ENCODE measurements at regions not wholly inside any gene's neighbourhood (a gene's known extent, or its start where the extent isn't known, plus 50 kb on each side); places are given as distances from the start of the nearest gene placed in this dataset.

GRCh38 chr2:176542476-176542875 is 273.2 kb downstream of the MTX2 start:
- TF ChIP-seq CTCF (conservative IDR thresholded peaks at IDR 0.05) (no peak), EZH2 (IDR thresholded peaks at IDR 0.05; ENCODE audit: low read depth) (no peak)
- no peak overlapping the region for H3K4me2 ChIP-seq
- no peak for DNase-seq
- no peaks in the 10 kb centered on the region; the same call in 1 of the 2 replicates for H3K9me2 ChIP-seq (ENCODE audit: insufficient read depth)
- H3K27me3 ChIP-seq (ENCODE audit: insufficient read depth, low read depth) = no peaks in the 10 kb centered on the region
- CTCF ChIA-PET = no interaction called here
- no peaks in the 10 kb centered on the region for H3K79me2 ChIP-seq (ENCODE audit: low read depth)
- no peak overlapping the region for H3K4me3 ChIP-seq
- no peak overlapping the region for H2AFZ ChIP-seq
- no peak overlapping the region for H3K27ac ChIP-seq
- H3F3A ChIP-seq (ENCODE audit: insufficient read depth, low read depth) = no peaks in the 10 kb centered on the region
- intact Hi-C loops (cut with micrococcal nuclease; ENCODE audit: unreplicated experiment) = no loop called here
- no peaks in the 10 kb centered on the region for H3K4me1 ChIP-seq (replicated peaks; ENCODE audit: insufficient read depth)
- no peaks in the 10 kb centered on the region for H3K9me3 ChIP-seq (ENCODE audit: insufficient read depth, low read depth)
- POLR2A ChIA-PET (ENCODE audit: unreplicated experiment) = no interaction called here
- no TSS peak for BruUV-seq (replicated peaks)
- H4K20me1 ChIP-seq (ENCODE audit: insufficient read depth) = no peaks in the 10 kb centered on the region
- H3K36me3 ChIP-seq (ENCODE audit: low read depth) = no peaks in the 10 kb centered on the region

GRCh38 chr2:176544557-176544956 is 275.3 kb downstream of the MTX2 start:
- H3K79me2 ChIP-seq (ENCODE audit: low read depth) = no peaks in the 10 kb centered on the region
- no peak for DNase-seq
- H3K9me2 ChIP-seq (ENCODE audit: insufficient read depth) = no peaks in the 10 kb centered on the region; the same call in 1 of the 2 replicates
- ChIA-PET CTCF (no interaction called here), POLR2A (ENCODE audit: unreplicated experiment) (no interaction called here)
- H3K27me3 ChIP-seq (ENCODE audit: insufficient read depth, low read depth) = no peaks in the 10 kb centered on the region
- BruUV-seq (replicated peaks) = no TSS peak
- no peaks in the 10 kb centered on the region for H3F3A ChIP-seq (ENCODE audit: insufficient read depth, low read depth)
- H3K4me1 ChIP-seq (replicated peaks; ENCODE audit: insufficient read depth) = no peaks in the 10 kb centered on the region
- no peaks in the 10 kb centered on the region for H3K36me3 ChIP-seq (ENCODE audit: low read depth)
- H3K27ac ChIP-seq = no peak overlapping the region
- H2AFZ ChIP-seq = no peak overlapping the region
- intact Hi-C loops (cut with micrococcal nuclease; ENCODE audit: unreplicated experiment) = no loop called here
- H3K4me2 ChIP-seq = no peak overlapping the region
- H3K4me3 ChIP-seq = no peak overlapping the region
- H3K9me3 ChIP-seq (ENCODE audit: insufficient read depth, low read depth) = no peaks in the 10 kb centered on the region
- TF ChIP-seq EZH2 (IDR thresholded peaks at IDR 0.05; ENCODE audit: low read depth) (no peak), CTCF (conservative IDR thresholded peaks at IDR 0.05) (no peak)
- no peaks in the 10 kb centered on the region for H4K20me1 ChIP-seq (ENCODE audit: insufficient read depth)

- H3K36me3 ChIP-seq (ENCODE audit: low read depth) = no peaks in the 10 kb centered on the region
- DNase-seq = no peak
- H3K27me3 ChIP-seq (ENCODE audit: insufficient read depth, low read depth) = no peaks in the 10 kb centered on the region; the same call in 1 of the 2 replicates
- H3K79me2 ChIP-seq (ENCODE audit: low read depth) = no peaks in the 10 kb centered on the region
- no peaks in the 10 kb centered on the region for H4K20me1 ChIP-seq (ENCODE audit: insufficient read depth)
- POLR2A ChIA-PET (ENCODE audit: unreplicated experiment) = no interaction called here
- H3K4me1 ChIP-seq (replicated peaks; ENCODE audit: insufficient read depth) = no peaks in the 10 kb centered on the region
- no peaks in the 10 kb centered on the region; the same call in 1 of the 2 replicates for H3K9me2 ChIP-seq (ENCODE audit: insufficient read depth)
- H2AFZ ChIP-seq = no peak overlapping the region
- no peak overlapping the region for H3K4me3 ChIP-seq
- no TSS peak for BruUV-seq (replicated peaks)
- no peaks in the 10 kb centered on the region for H3F3A ChIP-seq (ENCODE audit: insufficient read depth, low read depth)
- TF ChIP-seq EZH2 (IDR thresholded peaks at IDR 0.05; ENCODE audit: low read depth) (no peak), CTCF (conservative IDR thresholded peaks at IDR 0.05) (no peak)
- H3K9me3 ChIP-seq (ENCODE audit: insufficient read depth, low read depth) = no peaks in the 10 kb centered on the region
- CTCF ChIA-PET = no interaction called here
- H3K27ac ChIP-seq = no peak overlapping the region
- H3K4me2 ChIP-seq = no peak overlapping the region
- intact Hi-C loops (cut with micrococcal nuclease; ENCODE audit: unreplicated experiment) = no loop called here
These were observed 276.0 kb downstream of the MTX2 start for GRCh38 chr2:176544991-176545956.

Data from PC-9 (cell line).